ENCODE measurements at regions not wholly inside any gene's neighbourhood (a gene's known extent, or its start where the extent isn't known, plus 50 kb on each side); places are given as distances from the start of the nearest gene placed in this dataset.

- Mint-ChIP-seq H3K4me1 (no peaks in the 10 kb centered on the region), H3K36me3 (no peaks in the 10 kb centered on the region)
Measured at GRCh38 chr2:239882781-239883180, 142.4 kb downstream of the NDUFA10 start.

GRCh38 chr2:239882331-239882732, 142.8 kb downstream of the NDUFA10 start:
- H2AFZ ChIP-seq (replicated peaks) = no peak overlapping the region
- H3K4me1 Mint-ChIP-seq = no peaks in the 10 kb centered on the region
- H3K4me3 ChIP-seq = no peak overlapping the region
- H3K27ac ChIP-seq = no peak overlapping the region
- no peaks in the 10 kb centered on the region for H3K79me2 ChIP-seq (ENCODE audit: low read depth)
- peak; percentile 70 for DNase-seq (ENCODE audit: low spot score)
- H3K9ac ChIP-seq = no peak overlapping the region
- H3K36me3 ChIP-seq = no peaks in the 10 kb centered on the region
- no peaks in the 10 kb centered on the region for H3K36me3 Mint-ChIP-seq
- H3K4me1 ChIP-seq = no peaks in the 10 kb centered on the region
- no peaks in the 10 kb centered on the region for H4K20me1 ChIP-seq (ENCODE audit: low read depth)
- no peak overlapping the region for H3K27ac Mint-ChIP-seq
- peaks cover 17% of the 10 kb centered on the region for H3K9me3 ChIP-seq (ENCODE audit: low read depth)
- no peak overlapping the region for H3K4me3 Mint-ChIP-seq
- no peaks in the 10 kb centered on the region for H3K27me3 ChIP-seq
- TF ChIP-seq EZH2 (IDR thresholded peaks at IDR 0.05) = no peak
- TF ChIP-seq CTCF (IDR thresholded peaks at IDR 0.05) = peak; percentile 75
- peaks cover 19% of the 10 kb centered on the region for H3K9me3 Mint-ChIP-seq
- H3F3A ChIP-seq (ENCODE audit: low read depth) = no peaks in the 10 kb centered on the region
- peaks cover 2% of the 10 kb centered on the region for H3K27me3 Mint-ChIP-seq (ENCODE audit: insufficient read depth, low read depth)
- H3K4me2 ChIP-seq = no peak overlapping the region

More at GRCh38 chr2:239882781-239883180, 142.4 kb downstream of the NDUFA10 start:
- Mint-ChIP-seq H3K4me3 (no peak overlapping the region), H3K27ac (no peak overlapping the region), H3K9me3 (peaks cover 19% of the 10 kb centered on the region), H3K27me3 (ENCODE audit: insufficient read depth, low read depth) (peaks cover 2% of the 10 kb centered on the region)
- H4K20me1 ChIP-seq (ENCODE audit: low read depth) = no peaks in the 10 kb centered on the region
- H3F3A ChIP-seq (ENCODE audit: low read depth) = no peaks in the 10 kb centered on the region
- no peak overlapping the region for H3K4me2 ChIP-seq
- H2AFZ ChIP-seq (replicated peaks) = no peak overlapping the region
- no peak overlapping the region for H3K4me3 ChIP-seq
- no peaks in the 10 kb centered on the region for H3K4me1 ChIP-seq
- no peak overlapping the region for H3K27ac ChIP-seq
- DNase-seq (ENCODE audit: low spot score) = no peak
- TF ChIP-seq EZH2phosphoT487 (IDR thresholded peaks at IDR 0.05) (no peak), EZH2 (IDR thresholded peaks at IDR 0.05) (no peak), CTCF (IDR thresholded peaks at IDR 0.05) (no peak)
- no peaks in the 10 kb centered on the region for H3K36me3 ChIP-seq
- H3K79me2 ChIP-seq (ENCODE audit: low read depth) = no peaks in the 10 kb centered on the region
- peaks cover 17% of the 10 kb centered on the region for H3K9me3 ChIP-seq (ENCODE audit: low read depth)
- no peak overlapping the region for H3K9ac ChIP-seq
- H3K27me3 ChIP-seq = no peaks in the 10 kb centered on the region

- no peak overlapping the region for H3K9ac ChIP-seq
- Mint-ChIP-seq H3K9me3 (peaks cover 19% of the 10 kb centered on the region), H3K4me1 (no peaks in the 10 kb centered on the region), H3K36me3 (no peaks in the 10 kb centered on the region), H3K27ac (no peak overlapping the region), H3K4me3 (no peak overlapping the region), H3K27me3 (ENCODE audit: insufficient read depth, low read depth) (peaks cover 2% of the 10 kb centered on the region)
- H3F3A ChIP-seq (ENCODE audit: low read depth) = no peaks in the 10 kb centered on the region
- no peak for DNase-seq (ENCODE audit: low spot score)
- no peaks in the 10 kb centered on the region for H3K79me2 ChIP-seq (ENCODE audit: low read depth)
- no peak overlapping the region for H3K27ac ChIP-seq
- no peak overlapping the region for H3K4me2 ChIP-seq
- H3K9me3 ChIP-seq (ENCODE audit: low read depth) = peaks cover 15% of the 10 kb centered on the region
- no peaks in the 10 kb centered on the region for H3K4me1 ChIP-seq
- TF ChIP-seq EZH2 (IDR thresholded peaks at IDR 0.05) (no peak), CTCF (IDR thresholded peaks at IDR 0.05) (no peak), EZH2phosphoT487 (IDR thresholded peaks at IDR 0.05) (no peak)
- H2AFZ ChIP-seq (replicated peaks) = no peak overlapping the region
- no peaks in the 10 kb centered on the region for H4K20me1 ChIP-seq (ENCODE audit: low read depth)
- H3K4me3 ChIP-seq = no peak overlapping the region
- H3K36me3 ChIP-seq = no peaks in the 10 kb centered on the region
- no peaks in the 10 kb centered on the region for H3K27me3 ChIP-seq
Measured at GRCh38 chr2:239881561-239882320, 143.4 kb downstream of the NDUFA10 start.

Measured in neural progenitor cell (in vitro differentiated cells).